IPS DF 4.7 (cell line): ENCODE measurements at regions not wholly inside any gene's neighbourhood (a gene's known extent, or its start where the extent isn't known, plus 50 kb on each side); places are given as distances from the start of the nearest gene placed in this dataset.
"Not testable (repeated sequence)": the region's sequence is repeated elsewhere in the genome, so short reads cannot be mapped to it uniquely, and the experiment has no call there.

Experiments used
- DNase-seq: peaks from one replicate; pipeline ENCODE4 v3.0.0-alpha.2; 2013; ENCODE audit warnings: low spot score; ENCODE audit errors: extremely low read depth

GRCh38 chr4:103318327-103318726, 120.2 kb upstream of the CENPE start:
- peak; percentile 28 for DNase-seq

GRCh38 chr4:103308248-103308561, 110.1 kb upstream of the CENPE start:
- DNase-seq = no peak

GRCh38 chr4:103307453-103308247, 109.5 kb upstream of the CENPE start:
- DNase-seq = no peak

- DNase-seq = no peak
These were observed 108.8 kb upstream of the CENPE start for GRCh38 chr4:103306870-103307375.

- DNase-seq = no peak
These were observed 107.2 kb upstream of the CENPE start for GRCh38 chr4:103305355-103305754.

GRCh38 chr4:103303011-103303410, 104.9 kb upstream of the CENPE start:
- DNase-seq = no peak

- DNase-seq = no peak
These were observed 94.8 kb upstream of the CENPE start for GRCh38 chr4:103292959-103293358.

GRCh38 chr4:103292373-103292772, 94.2 kb upstream of the CENPE start:
- no peak for DNase-seq

GRCh38 chr4:103289186-103289585, 91.0 kb upstream of the CENPE start:
- no peak for DNase-seq

- DNase-seq = no peak
These were observed 74.0 kb upstream of the CENPE start for GRCh38 chr4:103272174-103272573.

- DNase-seq = no peak
These were observed 70.6 kb upstream of the CENPE start for GRCh38 chr4:103268746-103269145.

- DNase-seq = no peak
These were observed 66.8 kb upstream of the CENPE start for GRCh38 chr4:103264905-103265304.

- not testable (repeated sequence) for DNase-seq
These were observed 57.9 kb upstream of the CENPE start for GRCh38 chr4:103256068-103256467.
